Neural cell (in vitro differentiated cells): ENCODE measurements at regions not wholly inside any gene's neighbourhood (a gene's known extent, or its start where the extent isn't known, plus 50 kb on each side); places are given as distances from the start of the nearest gene placed in this dataset.

Experiments
- H2AFZ ChIP-seq: fragments of 200-600, 300-800 bp; sonication (generic), shearing (Covaris generic); 2 replicates; pipeline ENCODE4 v1.6.0; 2014; ENCODE audit warnings: low read depth, mild to moderate bottlenecking, antibody characterized with exemption, low read length, moderate library complexity
- H3F3A ChIP-seq: fragments of 200-600 bp; shearing (Covaris generic); 2 replicates; pipeline ENCODE4 v1.6.1; 2016; ENCODE audit warnings: mild to moderate bottlenecking, moderate library complexity, mixed read lengths, antibody characterized with exemption, low read length; ENCODE audit not compliant: insufficient read depth, poor library complexity, severe bottlenecking
- H3K27ac ChIP-seq: fragments of 200-600, 300-800 bp; sonication (generic), shearing (Covaris generic); 2 replicates; pipeline ENCODE4 v1.5.1; 2014; ENCODE audit warnings: mild to moderate bottlenecking, low read length, moderate library complexity
- H3K27me3 ChIP-seq: fragments of 300-800, 200-600 bp; sonication (generic), shearing (Covaris generic); 2 replicates; pipeline ENCODE4 v1.6.0; 2014; ENCODE audit warnings: mild to moderate bottlenecking, low read depth, low read length, moderate library complexity; ENCODE audit not compliant: insufficient read depth
- H3K36me3 ChIP-seq: fragments of 300-800, 200-600 bp; sonication (generic), shearing (Covaris generic); 2 replicates; pipeline ENCODE4 v1.5.1; 2014; ENCODE audit warnings: mild to moderate bottlenecking, antibody characterized with exemption, low read length, moderate library complexity; ENCODE audit not compliant: insufficient read depth
- H3K4me2 ChIP-seq: fragments of 300-800, 200-600 bp; sonication (generic), shearing (Covaris generic); 2 replicates; pipeline ENCODE4 v1.6.0; 2014; ENCODE audit warnings: mild to moderate bottlenecking, low read length
- H3K4me3 ChIP-seq: fragments of 300-800, 200-600 bp; sonication (generic), shearing (Covaris generic); 2 replicates; pipeline ENCODE4 v1.5.1; 2014; ENCODE audit warnings: mild to moderate bottlenecking, low read length, moderate library complexity
- H3K79me2 ChIP-seq: fragments of 200-600 bp; shearing (Covaris generic); replicated peaks from 2 replicates; pipeline ENCODE4 v1.6.0; 2014; ENCODE audit warnings: mild to moderate bottlenecking, low read length, moderate library complexity; ENCODE audit not compliant: insufficient read depth
- H3K9ac ChIP-seq: fragments of 300-800, 200-600 bp; sonication (generic), shearing (Covaris generic); 2 replicates; pipeline ENCODE4 v1.6.1; 2016; ENCODE audit warnings: mild to moderate bottlenecking, low read length, mixed read lengths
- H3K9me2 ChIP-seq: fragments of 200-600 bp; shearing (Covaris generic); 2 replicates; pipeline ENCODE4 v1.6.1; 2016; ENCODE audit warnings: mild to moderate bottlenecking, low read length, mixed read lengths; ENCODE audit not compliant: insufficient read depth
- H3K9me3 ChIP-seq: fragments of 200-600, 300-800 bp; sonication (generic), shearing (Covaris generic); 2 replicates; pipeline ENCODE4 v1.6.1; 2016; ENCODE audit warnings: mild to moderate bottlenecking, mixed run types, low read length, moderate library complexity, mixed read lengths
- H4K20me1 ChIP-seq: fragments of 200-600 bp; shearing (Covaris generic); 2 replicates; pipeline ENCODE4 v1.6.1; 2016; ENCODE audit warnings: mild to moderate bottlenecking, mixed run types; ENCODE audit not compliant: insufficient read depth
- EP300 ChIP-seq: fragments of 450-650 bp; conservative IDR thresholded peaks from 2 replicates; pipeline ENCODE4 v1.6.1; 2014; ENCODE audit warnings: antibody characterized with exemption, mild to moderate bottlenecking, moderate library complexity; ENCODE audit not compliant: poor library complexity, severe bottlenecking
- EZH2 ChIP-seq: fragments of 200-600, 300-800 bp; shearing (Covaris generic), sonication (generic); IDR thresholded peaks from 2 replicates; pipeline ENCODE4 v1.6.1; 2014; ENCODE audit warnings: antibody characterized with exemption, low read length, borderline replicate concordance, mild to moderate bottlenecking; ENCODE audit not compliant: insufficient read depth, poor library complexity, severe bottlenecking
- MXI1 ChIP-seq: fragments of 450-650 bp; conservative IDR thresholded peaks from 2 replicates; pipeline ENCODE4 v1.6.1; 2014; ENCODE audit warnings: antibody characterized with exemption, mild to moderate bottlenecking; ENCODE audit not compliant: poor library complexity, severe bottlenecking
- POLR2AphosphoS5 ChIP-seq: IDR thresholded peaks from 2 replicates; pipeline ENCODE4 v1.6.1; 2012
- RAD21 ChIP-seq: fragments of 450-650 bp; conservative IDR thresholded peaks from 2 replicates; pipeline ENCODE4 v1.6.1; 2014; ENCODE audit warnings: antibody characterized with exemption, mild to moderate bottlenecking, moderate library complexity
- SMC3 ChIP-seq: fragments of 450-650 bp; conservative IDR thresholded peaks from 2 replicates; pipeline ENCODE4 v1.6.1; 2014; ENCODE audit warnings: antibody characterized with exemption, mild to moderate bottlenecking, moderate library complexity; ENCODE audit not compliant: poor library complexity
- TAF1 ChIP-seq: IDR thresholded peaks from 2 replicates; pipeline ENCODE4 v1.6.1; 2012; ENCODE audit warnings: low read depth
- TF ChIP-seq, protein P1 (sequence below): fragments of 450-650 bp; IDR thresholded peaks from 2 replicates; pipeline ENCODE4 v1.5.1; 2014; ENCODE audit warnings: antibody characterized with exemption, mild to moderate bottlenecking, moderate library complexity; ENCODE audit not compliant: poor library complexity, severe bottlenecking
- TF ChIP-seq, protein P2 (sequence below): IDR thresholded peaks from 2 replicates; pipeline ENCODE4 v1.6.1; 2012; ENCODE audit warnings: borderline replicate concordance

DNA sequence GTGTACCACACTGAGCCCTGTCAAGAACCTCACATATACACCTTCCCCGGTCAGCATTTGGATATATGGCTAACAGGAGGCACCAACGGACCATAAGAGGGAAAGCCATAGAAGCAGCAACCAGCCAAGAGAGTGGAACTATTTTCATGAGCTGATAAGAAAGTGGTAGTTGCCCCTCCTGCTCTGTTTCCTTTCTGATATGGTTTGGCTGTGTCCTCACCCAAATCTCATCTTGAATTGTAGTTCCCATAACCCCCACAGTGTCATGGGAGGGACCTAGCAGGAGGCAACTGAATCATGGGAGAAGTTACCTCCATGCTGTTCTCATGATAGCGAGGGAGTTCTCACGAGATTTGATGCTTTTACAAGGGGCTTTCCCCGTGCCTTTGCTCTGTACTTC, 366.1 kb upstream of the DAB1 start:
- Histone ChIP-seq H3K4me3 (no peak overlapping the region), H3K4me2 (no peak overlapping the region), H3K9me3 (no peaks in the 10 kb centered on the region), H2AFZ (no peak overlapping the region), H3K79me2 (no peaks in the 10 kb centered on the region), H3K27me3 (no peaks in the 10 kb centered on the region), H3K27ac (no peak overlapping the region), H3K9me2 (no peaks in the 10 kb centered on the region), H3K9ac (no peak overlapping the region), H4K20me1 (no peaks in the 10 kb centered on the region), H3F3A (no peaks in the 10 kb centered on the region), H3K36me3 (no peaks in the 10 kb centered on the region)
- no peak for TF ChIP-seq RAD21
- TF ChIP-seq, protein P1, sequence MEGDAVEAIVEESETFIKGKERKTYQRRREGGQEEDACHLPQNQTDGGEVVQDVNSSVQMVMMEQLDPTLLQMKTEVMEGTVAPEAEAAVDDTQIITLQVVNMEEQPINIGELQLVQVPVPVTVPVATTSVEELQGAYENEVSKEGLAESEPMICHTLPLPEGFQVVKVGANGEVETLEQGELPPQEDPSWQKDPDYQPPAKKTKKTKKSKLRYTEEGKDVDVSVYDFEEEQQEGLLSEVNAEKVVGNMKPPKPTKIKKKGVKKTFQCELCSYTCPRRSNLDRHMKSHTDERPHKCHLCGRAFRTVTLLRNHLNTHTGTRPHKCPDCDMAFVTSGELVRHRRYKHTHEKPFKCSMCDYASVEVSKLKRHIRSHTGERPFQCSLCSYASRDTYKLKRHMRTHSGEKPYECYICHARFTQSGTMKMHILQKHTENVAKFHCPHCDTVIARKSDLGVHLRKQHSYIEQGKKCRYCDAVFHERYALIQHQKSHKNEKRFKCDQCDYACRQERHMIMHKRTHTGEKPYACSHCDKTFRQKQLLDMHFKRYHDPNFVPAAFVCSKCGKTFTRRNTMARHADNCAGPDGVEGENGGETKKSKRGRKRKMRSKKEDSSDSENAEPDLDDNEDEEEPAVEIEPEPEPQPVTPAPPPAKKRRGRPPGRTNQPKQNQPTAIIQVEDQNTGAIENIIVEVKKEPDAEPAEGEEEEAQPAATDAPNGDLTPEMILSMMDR, result no peak
- TF ChIP-seq MXI1, result no peak
- TF ChIP-seq SMC3, result no peak
- no peak for TF ChIP-seq TAF1
- TF ChIP-seq POLR2AphosphoS5, result no peak

DNA sequence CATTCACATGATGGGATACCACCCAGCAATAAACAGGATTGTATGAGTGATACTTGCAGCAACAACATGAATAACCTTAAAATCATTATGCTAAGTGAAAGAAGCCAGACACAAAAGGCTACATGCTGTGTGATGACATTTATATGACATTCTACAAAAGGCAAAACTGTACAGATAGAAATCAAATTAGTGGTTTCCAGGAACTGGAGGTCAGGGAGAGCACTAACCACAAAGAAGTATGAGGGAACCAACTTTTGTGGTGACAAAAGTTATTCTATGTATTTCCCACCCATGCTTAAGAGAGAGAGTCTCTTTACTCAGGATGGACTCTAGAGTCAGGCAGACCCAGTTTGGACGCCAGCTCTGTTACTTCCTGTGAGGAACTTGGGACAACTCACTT, 364.5 kb upstream of the DAB1 start:
- Histone ChIP-seq H4K20me1 (no peaks in the 10 kb centered on the region), H3K9me3 (no peaks in the 10 kb centered on the region), H3F3A (no peaks in the 10 kb centered on the region), H3K27me3 (no peaks in the 10 kb centered on the region), H2AFZ (no peak overlapping the region), H3K4me3 (no peak overlapping the region), H3K36me3 (no peaks in the 10 kb centered on the region), H3K79me2 (no peaks in the 10 kb centered on the region), H3K27ac (no peak overlapping the region), H3K9me2 (no peaks in the 10 kb centered on the region), H3K4me2 (no peak overlapping the region), H3K9ac (no peak overlapping the region)
- TF ChIP-seq TAF1 (no peak), RAD21 (no peak), EP300 (no peak), MXI1 (no peak), POLR2AphosphoS5 (no peak), EZH2 (no peak), SMC3 (no peak)
- TF ChIP-seq, protein P1, result no peak
- TF ChIP-seq, protein P2, sequence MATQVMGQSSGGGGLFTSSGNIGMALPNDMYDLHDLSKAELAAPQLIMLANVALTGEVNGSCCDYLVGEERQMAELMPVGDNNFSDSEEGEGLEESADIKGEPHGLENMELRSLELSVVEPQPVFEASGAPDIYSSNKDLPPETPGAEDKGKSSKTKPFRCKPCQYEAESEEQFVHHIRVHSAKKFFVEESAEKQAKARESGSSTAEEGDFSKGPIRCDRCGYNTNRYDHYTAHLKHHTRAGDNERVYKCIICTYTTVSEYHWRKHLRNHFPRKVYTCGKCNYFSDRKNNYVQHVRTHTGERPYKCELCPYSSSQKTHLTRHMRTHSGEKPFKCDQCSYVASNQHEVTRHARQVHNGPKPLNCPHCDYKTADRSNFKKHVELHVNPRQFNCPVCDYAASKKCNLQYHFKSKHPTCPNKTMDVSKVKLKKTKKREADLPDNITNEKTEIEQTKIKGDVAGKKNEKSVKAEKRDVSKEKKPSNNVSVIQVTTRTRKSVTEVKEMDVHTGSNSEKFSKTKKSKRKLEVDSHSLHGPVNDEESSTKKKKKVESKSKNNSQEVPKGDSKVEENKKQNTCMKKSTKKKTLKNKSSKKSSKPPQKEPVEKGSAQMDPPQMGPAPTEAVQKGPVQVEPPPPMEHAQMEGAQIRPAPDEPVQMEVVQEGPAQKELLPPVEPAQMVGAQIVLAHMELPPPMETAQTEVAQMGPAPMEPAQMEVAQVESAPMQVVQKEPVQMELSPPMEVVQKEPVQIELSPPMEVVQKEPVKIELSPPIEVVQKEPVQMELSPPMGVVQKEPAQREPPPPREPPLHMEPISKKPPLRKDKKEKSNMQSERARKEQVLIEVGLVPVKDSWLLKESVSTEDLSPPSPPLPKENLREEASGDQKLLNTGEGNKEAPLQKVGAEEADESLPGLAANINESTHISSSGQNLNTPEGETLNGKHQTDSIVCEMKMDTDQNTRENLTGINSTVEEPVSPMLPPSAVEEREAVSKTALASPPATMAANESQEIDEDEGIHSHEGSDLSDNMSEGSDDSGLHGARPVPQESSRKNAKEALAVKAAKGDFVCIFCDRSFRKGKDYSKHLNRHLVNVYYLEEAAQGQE, result no peak
